ENCODE measurements at regions not wholly inside any gene's neighbourhood (a gene's known extent, or its start where the extent isn't known, plus 50 kb on each side); places are given as distances from the start of the nearest gene placed in this dataset.

- no peak for DNase-seq (ENCODE audit: low read depth in 4 of 4, low spot score in 3 of 4)
These were observed 84.2 kb downstream of the KCNRG start for GRCh38 chr13:50099473-50099872.

DNA sequence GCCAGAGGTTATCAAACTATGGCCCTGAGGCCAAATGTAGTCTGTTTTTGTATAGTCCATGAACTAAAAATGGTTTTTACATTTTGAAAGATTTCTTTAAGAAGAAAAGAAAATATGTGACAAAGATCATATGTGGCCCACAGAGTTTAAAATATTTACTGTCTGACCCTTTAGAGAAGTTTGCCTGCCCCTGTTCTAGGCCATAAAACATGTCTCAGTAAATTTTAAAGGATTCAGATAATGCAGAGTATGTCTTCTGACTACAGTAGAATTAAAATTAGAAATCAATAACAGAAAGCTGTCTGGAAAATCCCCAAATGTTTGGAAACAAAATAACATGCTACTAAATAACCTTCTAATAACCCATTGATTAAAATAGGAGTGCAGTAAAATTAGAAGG is 86.3 kb downstream of the KCNRG start:
- DNase-seq (ENCODE audit: low read depth in 4 of 4, low spot score in 3 of 4), result no peak

DNA sequence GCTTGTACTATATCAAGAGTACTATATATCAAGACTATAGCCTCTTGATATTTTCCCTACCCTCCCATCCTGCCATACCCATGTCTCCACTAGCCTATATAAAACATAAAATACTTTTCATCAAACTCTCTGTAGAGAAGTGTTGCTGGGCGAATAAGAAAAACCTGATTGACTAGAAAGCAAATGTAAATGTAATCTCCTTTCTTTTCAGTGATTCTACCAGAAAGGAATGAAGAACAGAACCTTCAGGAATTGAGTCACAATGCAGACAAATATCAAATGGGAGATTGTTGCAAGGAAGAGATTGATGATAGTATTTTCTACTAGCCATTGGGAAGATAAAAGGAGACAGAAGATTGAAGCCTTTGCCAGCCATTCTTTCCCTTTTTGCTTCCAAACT is 89.2 kb downstream of the KCNRG start:
- no peak for DNase-seq (ENCODE audit: low read depth in 4 of 4, low spot score in 3 of 4)

DNA sequence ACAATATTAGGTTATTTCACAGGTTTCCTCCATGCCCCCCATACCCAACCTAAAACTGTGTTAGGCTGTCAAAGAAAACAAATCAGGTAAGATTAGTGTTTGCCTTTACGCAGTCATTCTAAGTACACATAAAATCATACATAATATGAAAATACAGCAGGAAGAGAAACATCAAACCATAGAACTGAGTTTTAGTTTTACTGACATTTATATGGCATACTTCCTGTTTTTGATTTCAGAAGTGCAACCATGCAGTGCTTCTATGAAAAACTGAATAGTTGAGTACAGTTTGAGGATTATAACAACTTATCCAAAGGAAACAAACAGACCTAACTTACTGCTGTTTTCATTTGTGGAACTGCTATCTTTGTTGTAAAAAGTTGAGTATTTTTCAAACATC is 91.3 kb downstream of the KCNRG start:
- peak in 1 of 4 donors; percentile 10 for DNase-seq (ENCODE audit: low read depth in 4 of 4, low spot score in 3 of 4)

DNA sequence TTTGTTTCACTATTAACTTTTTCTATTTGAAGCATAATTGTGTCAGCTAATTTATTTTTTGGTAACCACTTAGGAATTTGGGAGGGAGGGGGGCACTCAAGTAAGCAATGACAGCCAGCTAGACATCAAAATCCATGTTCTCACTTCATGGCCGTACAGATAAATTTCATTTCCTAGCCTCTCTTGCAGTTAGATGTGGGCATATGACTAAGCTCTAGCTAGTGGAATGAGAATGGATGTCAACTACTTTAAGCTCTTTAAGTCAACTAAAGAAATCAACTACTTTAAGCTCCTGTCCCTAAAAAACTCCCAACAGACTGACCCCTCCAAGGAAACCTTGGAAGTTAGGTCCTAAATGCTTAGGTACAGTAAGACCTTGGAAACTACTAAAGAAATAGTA is 92.0 kb downstream of the KCNRG start:
- no peak for DNase-seq (ENCODE audit: low read depth in 4 of 4, low spot score in 3 of 4)

DNA sequence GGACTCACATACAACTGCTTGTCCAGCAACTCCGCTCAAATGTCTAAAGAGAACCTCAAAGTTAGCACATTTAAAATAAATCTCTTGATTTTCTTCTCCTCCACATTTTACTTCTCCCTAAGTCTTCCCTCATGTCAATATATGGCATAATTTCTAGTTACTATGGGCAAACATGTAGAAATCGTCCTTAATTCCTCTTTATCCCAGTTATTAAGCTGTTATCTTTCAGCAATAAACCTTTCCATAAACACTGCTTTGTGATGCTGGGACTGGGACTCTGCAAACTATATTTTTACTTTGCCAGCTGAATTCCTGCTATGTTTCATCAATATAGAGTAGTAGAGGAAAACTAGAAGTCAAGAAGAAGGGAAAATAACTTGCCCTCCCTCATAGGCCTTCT is 99.7 kb downstream of the KCNRG start:
- no peak for DNase-seq (ENCODE audit: low read depth in 4 of 4, low spot score in 3 of 4)

DNA sequence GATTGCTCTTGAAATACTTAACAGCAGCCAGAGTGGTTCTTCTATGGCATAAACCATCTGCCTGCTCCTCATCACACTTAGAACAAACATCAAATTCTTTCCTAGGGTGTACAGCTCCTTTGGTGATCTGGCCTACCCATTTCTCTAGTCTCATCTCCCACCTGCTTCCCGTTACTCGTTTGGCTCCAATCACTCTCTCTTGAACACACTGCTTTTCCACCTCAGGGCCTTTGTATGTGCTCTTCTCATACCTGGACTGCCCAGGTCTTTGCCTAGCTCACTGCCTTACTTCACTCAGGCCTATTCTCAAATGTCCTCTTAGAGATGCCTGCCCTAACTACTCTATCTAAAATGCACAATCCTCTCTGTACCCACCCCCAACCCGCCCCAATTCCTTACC is 100.5 kb downstream of the KCNRG start:
- DNase-seq (ENCODE audit: low read depth in 4 of 4, low spot score in 3 of 4), result no peak

DNA sequence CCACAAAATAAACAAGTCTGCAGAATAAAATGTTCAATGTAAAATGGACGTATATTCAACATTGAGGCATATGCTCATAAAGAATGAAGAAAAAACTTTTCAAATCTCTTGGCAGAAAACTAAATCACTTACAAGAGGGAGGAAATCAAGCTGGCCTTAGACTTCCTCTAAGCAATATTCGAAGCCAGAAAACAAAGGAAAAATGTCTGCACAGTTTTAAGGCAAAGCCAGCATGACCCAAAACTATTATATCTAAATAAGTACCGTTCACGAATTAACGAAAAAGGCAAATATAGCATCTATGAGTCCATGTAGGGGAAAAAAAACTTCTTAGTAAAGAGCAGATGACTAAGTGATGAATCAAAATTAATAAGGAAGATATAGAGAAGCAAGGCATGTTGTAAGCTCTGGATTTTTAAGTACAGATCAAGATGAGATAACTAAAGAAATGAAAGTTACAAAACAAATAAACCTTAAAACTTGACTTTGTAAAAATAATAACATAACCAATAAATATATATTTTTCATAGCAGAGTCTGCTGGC is 101.3 kb downstream of the KCNRG start:
- DNase-seq (ENCODE audit: low read depth in 4 of 4, low spot score in 3 of 4), result no peak

DNA sequence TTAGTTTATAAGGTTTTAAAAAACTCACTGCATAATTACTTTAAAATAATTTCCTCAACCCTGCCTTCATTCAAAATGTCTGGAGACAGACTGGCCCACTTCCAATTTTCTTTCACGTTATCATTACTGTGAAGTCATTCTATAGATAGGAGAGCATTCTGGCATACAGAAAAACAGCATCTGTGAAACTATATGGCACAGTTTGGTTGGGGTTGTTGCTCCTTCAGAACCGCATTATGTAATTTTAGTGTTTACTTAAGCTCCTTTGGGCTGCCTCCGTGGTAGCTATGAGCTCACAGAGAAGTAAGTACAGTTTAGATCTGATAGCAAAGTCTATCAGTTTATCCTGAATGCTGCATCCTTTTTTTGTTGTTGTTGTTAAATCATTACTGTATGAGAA is 104.3 kb downstream of the KCNRG start:
- DNase-seq (ENCODE audit: low read depth in 4 of 4, low spot score in 3 of 4), result no peak

DNA sequence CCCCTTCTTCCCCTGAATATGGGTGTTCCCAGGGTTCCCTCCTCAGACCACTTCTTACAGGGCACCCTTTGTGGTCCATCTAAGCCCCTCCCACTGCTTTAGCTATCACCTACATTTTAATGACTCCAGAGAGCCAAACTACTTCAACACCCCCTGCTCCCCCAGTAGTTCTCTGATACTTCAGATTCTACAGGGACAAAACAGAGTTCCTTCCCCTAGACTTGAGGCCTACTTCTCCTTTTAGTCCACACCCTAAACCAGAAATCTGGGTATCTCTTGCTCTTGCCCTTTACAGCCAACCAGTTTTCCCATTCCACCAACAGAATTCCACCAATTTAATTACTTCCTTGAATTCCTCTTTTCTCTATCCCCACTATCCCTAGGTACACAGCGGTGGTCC is 107.2 kb downstream of the KCNRG start:
- DNase-seq (ENCODE audit: low read depth in 4 of 4, low spot score in 3 of 4), result no peak

GRCh38 chr13:50123002-50123401 is 107.8 kb downstream of the KCNRG start:
- no peak for DNase-seq (ENCODE audit: low read depth in 4 of 4, low spot score in 3 of 4)

GRCh38 chr13:50123515-50123861 is 108.2 kb downstream of the KCNRG start:
- peak in 1 of 4 donors; percentile 15 for DNase-seq (ENCODE audit: low read depth in 4 of 4, low spot score in 3 of 4)

DNA sequence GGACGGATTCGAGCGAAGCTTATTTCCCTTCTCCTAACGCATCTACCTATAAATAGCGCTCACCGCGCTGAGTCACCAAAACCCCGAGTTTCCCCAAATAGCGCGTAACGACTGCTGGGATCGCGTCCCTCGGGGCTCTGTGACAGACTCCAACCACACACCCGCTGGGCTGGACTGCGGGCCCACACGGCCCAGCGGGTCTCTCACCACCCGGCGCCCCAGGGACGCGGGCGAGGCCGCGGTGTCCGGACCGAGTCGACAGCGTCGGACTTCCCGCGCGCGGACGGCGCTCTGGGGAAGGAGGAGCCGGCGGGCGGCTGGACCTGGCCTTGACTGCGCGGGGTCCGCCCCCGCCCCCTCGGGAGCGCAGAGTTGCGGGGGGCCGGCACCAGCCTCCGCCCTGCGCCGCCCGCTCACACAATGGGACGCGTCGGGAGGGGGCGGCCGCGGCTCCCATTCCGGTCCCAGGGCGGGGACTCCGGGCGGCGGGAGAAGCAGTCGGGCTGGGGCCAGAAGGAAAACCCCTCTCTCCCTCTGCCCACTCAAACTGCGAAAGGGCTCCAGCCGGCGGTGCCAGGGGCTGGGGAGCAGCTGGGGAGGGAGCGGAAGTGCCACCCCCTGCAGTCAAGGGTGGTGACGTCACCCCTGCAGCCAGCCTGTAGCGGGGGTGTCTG is 108.8 kb downstream of the KCNRG start:
- DNase-seq (ENCODE audit: low read depth in 4 of 4, low spot score in 3 of 4), result peak in 3 of 4 donors; percentile 82 to 86 (median 83)

DNA sequence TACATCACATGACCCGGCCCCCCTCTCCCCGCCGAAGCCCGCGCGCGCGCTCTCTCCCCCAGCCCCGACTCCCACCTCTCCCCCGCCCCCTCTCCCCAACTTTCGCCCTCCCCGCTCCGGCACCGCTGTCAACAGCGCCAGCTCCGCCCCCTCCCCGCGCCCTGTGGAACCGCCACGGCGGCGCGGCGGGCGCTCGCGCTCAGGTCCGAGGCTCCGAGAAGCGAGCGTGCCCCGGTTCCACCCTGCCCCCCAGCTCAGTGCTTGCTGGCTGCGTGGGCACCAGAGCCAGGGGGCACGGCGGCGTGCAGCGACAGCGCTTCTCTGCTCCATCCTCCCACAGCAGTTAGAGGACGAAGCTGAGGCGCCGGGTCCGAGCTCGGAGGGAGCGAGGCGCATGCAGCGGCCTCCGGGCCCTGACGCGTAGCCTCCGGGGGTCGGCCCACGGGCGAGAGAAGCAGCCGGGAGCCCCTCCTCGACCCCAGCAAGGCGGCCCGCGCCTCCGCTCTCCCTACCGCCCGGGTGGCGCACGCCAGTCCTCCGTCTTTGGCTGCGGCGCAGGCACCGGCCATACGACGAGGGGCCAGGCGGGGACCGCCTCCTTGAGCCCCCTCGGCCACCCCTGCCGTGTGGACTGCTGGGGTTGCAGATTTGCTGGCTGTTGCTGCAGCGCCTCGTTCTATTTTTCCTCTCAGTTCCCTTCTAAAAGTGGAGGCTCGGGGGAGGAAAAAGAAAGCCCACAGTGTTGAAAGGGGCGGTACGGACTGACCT is 109.5 kb downstream of the KCNRG start:
- DNase-seq (ENCODE audit: low read depth in 4 of 4, low spot score in 3 of 4), result peak in 2 of 4 donors; percentile 52 to 74

- DNase-seq (ENCODE audit: low read depth in 4 of 4, low spot score in 3 of 4), result no peak
These were observed 110.0 kb downstream of the KCNRG start for GRCh38 chr13:50125304-50125553.

GRCh38 chr13:50125554-50126262 is 110.5 kb downstream of the KCNRG start:
- peak in 3 of 4 donors; percentile 61 to 75 (median 75) for DNase-seq (ENCODE audit: low read depth in 4 of 4, low spot score in 3 of 4)

GRCh38 chr13:50126263-50126992 is 111.2 kb downstream of the KCNRG start:
- DNase-seq (ENCODE audit: low read depth in 4 of 4, low spot score in 3 of 4), result peak in 2 of 4 donors; percentile 28 to 59

GRCh38 chr13:50126993-50127725 is 111.9 kb downstream of the KCNRG start:
- peak in 2 of 4 donors; percentile 48 to 50 for DNase-seq (ENCODE audit: low read depth in 4 of 4, low spot score in 3 of 4)

GRCh38 chr13:50127726-50128291 is 112.6 kb downstream of the KCNRG start:
- peak in 2 of 4 donors; percentile 19 to 32 for DNase-seq (ENCODE audit: low read depth in 4 of 4, low spot score in 3 of 4)

GRCh38 chr13:50128428-50128931 is 113.2 kb downstream of the KCNRG start:
- DNase-seq (ENCODE audit: low read depth in 4 of 4, low spot score in 3 of 4), result peak in 1 of 4 donors; percentile 13
